ENCODE measurements at regions not wholly inside any gene's neighbourhood (a gene's known extent, or its start where the extent isn't known, plus 50 kb on each side); places are given as distances from the start of the nearest gene placed in this dataset.

DNA sequence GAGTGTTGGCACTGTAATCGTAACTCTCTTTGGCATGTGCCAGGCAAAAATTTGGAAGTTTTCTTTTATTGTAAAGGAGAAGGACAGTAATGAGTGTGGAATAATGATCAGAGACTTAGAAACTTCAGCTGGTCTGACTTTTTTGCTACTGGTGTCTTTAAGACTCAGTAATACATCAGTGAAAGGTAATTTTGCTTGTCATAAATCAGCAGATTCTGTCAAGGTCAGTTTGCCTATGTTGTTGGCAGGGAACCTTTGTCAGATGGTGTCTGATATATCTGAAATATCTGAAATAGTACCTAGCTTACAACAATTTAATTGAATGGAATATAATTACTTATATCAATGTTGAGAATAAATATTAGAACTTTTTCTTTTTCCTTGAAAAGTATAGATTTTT, 516.9 kb downstream of the LRFN5 start:
- Histone ChIP-seq H3K9ac (replicated peaks; ENCODE audit: extremely low read depth, insufficient read depth, low read length) (no peak overlapping the region), H3K4me2 (ENCODE audit: insufficient read depth, low read length) (no peak overlapping the region), H3K27ac (ENCODE audit: insufficient read depth, low read depth, low read length) (no peak overlapping the region), H2AFZ (ENCODE audit: low read depth, low read length) (no peak overlapping the region), H4K20me1 (replicated peaks; ENCODE audit: control insufficient read depth, extremely low read depth, insufficient read depth, low read length) (no peaks in the 10 kb centered on the region), H3K4me3 (replicated peaks in 1 of 3; ENCODE audit: insufficient read depth in 1 of 3, low read depth in 1 of 3, low read length in 3 of 3) (no peak overlapping the region), H3K36me3 (ENCODE audit: control insufficient read depth in 2 of 2, extremely low read depth in 1 of 2, insufficient read depth in 2 of 2, low read length in 2 of 2) (no peaks in the 10 kb centered on the region), H3K27me3 (ENCODE audit: control insufficient read depth in 2 of 2, insufficient read depth in 2 of 2, low read length in 2 of 2) (no peaks in the 10 kb centered on the region), H3K79me2 (ENCODE audit: control insufficient read depth, insufficient read depth, low read length) (no peaks in the 10 kb centered on the region), H3K4me1 (ENCODE audit: control insufficient read depth, extremely low read depth, insufficient read depth, low read length) (no peaks in the 10 kb centered on the region), H3K9me3 (replicated peaks; ENCODE audit: control insufficient read depth, insufficient read depth, low read length) (no peaks in the 10 kb centered on the region), H3K9me1 (replicated peaks; ENCODE audit: control insufficient read depth, extremely low read depth, insufficient read depth, low read length) (no peaks in the 10 kb centered on the region)
- ChIA-PET CTCF (no interaction called here), POLR2A (no interaction called here)
- dilution Hi-C loops (cut with MboI; ENCODE audit: extremely low pct_ligation_motif_present, low sequenced_read_pairs) = no loop called here
- BruUV-seq (replicated peaks) = no TSS peak
- FAIRE-seq (no peak), DNase-seq (ENCODE audit: low read depth, low spot score) (no peak)
- TF ChIP-seq GATA2 (IDR thresholded peaks at IDR 0.05; ENCODE audit: insufficient read depth, insufficient read length, low read depth, low read length) = no peak
- TF ChIP-seq JUN (IDR thresholded peaks at IDR 0.05; ENCODE audit: borderline replicate concordance, insufficient read depth, insufficient read length, low read depth) = no peak
- no peak for TF ChIP-seq POLR2A (IDR thresholded peaks at IDR 0.05; ENCODE audit: low read depth, low read length)
- TF ChIP-seq MYC (IDR thresholded peaks at IDR 0.05; ENCODE audit: low read depth, low read length) = no peak
- TF ChIP-seq MAX (IDR thresholded peaks at IDR 0.05; ENCODE audit: insufficient read depth, insufficient read length) = no peak
- TF ChIP-seq EZH2 (IDR thresholded peaks at IDR 0.05; ENCODE audit: borderline replicate concordance, low read depth, low read length, severe bottlenecking) = no peak
- TF ChIP-seq FOS (IDR thresholded peaks at IDR 0.05; ENCODE audit: borderline replicate concordance, insufficient read depth, low read length) = no peak
- TF ChIP-seq, protein P1, sequence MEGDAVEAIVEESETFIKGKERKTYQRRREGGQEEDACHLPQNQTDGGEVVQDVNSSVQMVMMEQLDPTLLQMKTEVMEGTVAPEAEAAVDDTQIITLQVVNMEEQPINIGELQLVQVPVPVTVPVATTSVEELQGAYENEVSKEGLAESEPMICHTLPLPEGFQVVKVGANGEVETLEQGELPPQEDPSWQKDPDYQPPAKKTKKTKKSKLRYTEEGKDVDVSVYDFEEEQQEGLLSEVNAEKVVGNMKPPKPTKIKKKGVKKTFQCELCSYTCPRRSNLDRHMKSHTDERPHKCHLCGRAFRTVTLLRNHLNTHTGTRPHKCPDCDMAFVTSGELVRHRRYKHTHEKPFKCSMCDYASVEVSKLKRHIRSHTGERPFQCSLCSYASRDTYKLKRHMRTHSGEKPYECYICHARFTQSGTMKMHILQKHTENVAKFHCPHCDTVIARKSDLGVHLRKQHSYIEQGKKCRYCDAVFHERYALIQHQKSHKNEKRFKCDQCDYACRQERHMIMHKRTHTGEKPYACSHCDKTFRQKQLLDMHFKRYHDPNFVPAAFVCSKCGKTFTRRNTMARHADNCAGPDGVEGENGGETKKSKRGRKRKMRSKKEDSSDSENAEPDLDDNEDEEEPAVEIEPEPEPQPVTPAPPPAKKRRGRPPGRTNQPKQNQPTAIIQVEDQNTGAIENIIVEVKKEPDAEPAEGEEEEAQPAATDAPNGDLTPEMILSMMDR (IDR thresholded peaks at IDR 0.05; ENCODE audit: extremely low read depth in 1 of 2, insufficient read depth in 1 of 2, low read depth in 1 of 2, low read length in 2 of 2) = no peak
- TF ChIP-seq POLR2AphosphoS5 (IDR thresholded peaks at IDR 0.05; ENCODE audit: insufficient read depth, low read depth, low read length) = no peak
- intact Hi-C loops (cut with micrococcal nuclease) = no loop called here

Measured in endothelial cell of umbilical vein (primary cell).